Lower lobe of right lung (tissue), 2 donors: ENCODE measurements at regions not wholly inside any gene's neighbourhood (a gene's known extent, or its start where the extent isn't known, plus 50 kb on each side); places are given as distances from the start of the nearest gene placed in this dataset.

Experiments
- ATAC-seq, 2 donors: fragments of 200-7000 bp; cut with Tn5 transposase; one replicate each; pipeline ENCODE4 v1.9.1; 2020 to 2022; ENCODE audit warnings: mild to moderate bottlenecking in 2 of 2, moderate library complexity in 2 of 2
- DNase-seq: peaks from one replicate; pipeline ENCODE4 v3.0.0-alpha.2; 2020
- H3K27ac ChIP-seq: fragments of 200-600 bp; one replicate; pipeline ENCODE4 v1.8.0; 2022
- H3K27me3 ChIP-seq: fragments of 200-600 bp; one replicate; pipeline ENCODE4 v1.8.0; 2022; ENCODE audit warnings: low read depth
- H3K36me3 ChIP-seq: fragments of 200-600 bp; one replicate; pipeline ENCODE4 v1.8.0; 2022; ENCODE audit warnings: mild to moderate bottlenecking
- H3K4me1 ChIP-seq: fragments of 200-600 bp; one replicate; pipeline ENCODE4 v1.8.0; 2022
- H3K4me3 ChIP-seq: fragments of 200-600 bp; one replicate; pipeline ENCODE4 v1.8.0; 2022; ENCODE audit warnings: mild to moderate bottlenecking
- H3K9me3 ChIP-seq: fragments of 200-600 bp; one replicate; pipeline ENCODE4 v1.8.0; 2022
- CTCF ChIP-seq: fragments of 200-600 bp; IDR thresholded peaks from one replicate; pipeline ENCODE4 v1.8.0; 2022; ENCODE audit warnings: antibody characterized with exemption, mild to moderate bottlenecking
- intact Hi-C: fragments of 100-400 bp; cut with DNase I; formaldehyde crosslinking; loops from one replicate; pipeline ENCODE4 v1.11.0; 2022
- donor health status: DM: no; HTN: yes; CAD: no; lungs with severe emphysema.

DNA sequence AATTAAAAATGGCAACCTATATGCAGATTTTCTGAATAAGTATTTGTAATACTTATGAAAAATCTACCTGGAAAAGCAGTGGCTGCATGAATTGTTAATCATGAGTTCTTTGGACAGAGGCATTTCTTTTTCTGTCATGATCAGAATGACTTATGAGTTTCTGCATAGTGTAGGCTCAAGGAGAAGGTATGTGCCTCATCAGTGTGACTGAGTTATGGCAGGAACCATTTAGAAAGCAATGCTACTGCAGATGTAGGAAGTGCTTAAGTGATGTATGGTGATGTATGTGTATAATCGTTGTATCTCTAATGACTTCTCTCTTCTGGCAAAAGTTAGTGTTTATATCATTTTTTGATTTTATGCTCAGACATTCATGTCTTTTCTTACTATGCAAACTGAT, 816.4 kb upstream of the FBXO33 start:
- Histone ChIP-seq H3K4me3 (no peak overlapping the region), H3K27ac (no peak overlapping the region), H3K4me1 (no peaks in the 10 kb centered on the region), H3K36me3 (no peaks in the 10 kb centered on the region), H3K27me3 (no peaks in the 10 kb centered on the region), H3K9me3 (no peaks in the 10 kb centered on the region)
- intact Hi-C loops, result no loop called here
- ATAC-seq (no peak), DNase-seq (no peak)
- TF ChIP-seq CTCF, result no peak

GRCh38 chr14:40240245-40240859, 808.1 kb upstream of the FBXO33 start:
- H3K27ac ChIP-seq, result no peak overlapping the region
- no peaks in the 10 kb centered on the region for H3K4me1 ChIP-seq
- H3K27me3 ChIP-seq, result no peaks in the 10 kb centered on the region
- H3K36me3 ChIP-seq, result no peaks in the 10 kb centered on the region
- ATAC-seq (no peak), DNase-seq (no peak)
- intact Hi-C loops, result no loop called here
- no peaks in the 10 kb centered on the region for H3K9me3 ChIP-seq
- no peak for TF ChIP-seq CTCF
- H3K4me3 ChIP-seq, result no peak overlapping the region

- TF ChIP-seq CTCF, result no peak
- H3K27me3 ChIP-seq, result no peaks in the 10 kb centered on the region
- no peak overlapping the region for H3K27ac ChIP-seq
- no peak overlapping the region for H3K4me3 ChIP-seq
- no peak for DNase-seq
- no peaks in the 10 kb centered on the region for H3K4me1 ChIP-seq
- H3K36me3 ChIP-seq, result no peaks in the 10 kb centered on the region
- no peak for ATAC-seq
- intact Hi-C loops, result no loop called here
- no peaks in the 10 kb centered on the region for H3K9me3 ChIP-seq
Measured at GRCh38 chr14:40232302-40232701, 800.1 kb upstream of the FBXO33 start.

- H3K36me3 ChIP-seq, result no peaks in the 10 kb centered on the region
- H3K9me3 ChIP-seq, result no peaks in the 10 kb centered on the region
Measured at GRCh38 chr14:40229676-40230075, 797.4 kb upstream of the FBXO33 start.

GRCh38 chr14:40222996-40223395, 790.8 kb upstream of the FBXO33 start:
- Histone ChIP-seq H3K4me1 (no peaks in the 10 kb centered on the region), H3K9me3 (no peaks in the 10 kb centered on the region), H3K4me3 (no peak overlapping the region), H3K27me3 (no peaks in the 10 kb centered on the region), H3K27ac (no peak overlapping the region), H3K36me3 (no peaks in the 10 kb centered on the region)
- DNase-seq (no peak), ATAC-seq (no peak)
- no peak for TF ChIP-seq CTCF
- intact Hi-C loops, result no loop called here

More at GRCh38 chr14:40229676-40230075, 797.4 kb upstream of the FBXO33 start:
- Histone ChIP-seq H3K4me1 (no peaks in the 10 kb centered on the region), H3K27ac (no peak overlapping the region), H3K4me3 (no peak overlapping the region), H3K27me3 (no peaks in the 10 kb centered on the region)
- no peak for ATAC-seq
- intact Hi-C loops, result no loop called here
- TF ChIP-seq CTCF, result no peak
- DNase-seq, result no peak

- Histone ChIP-seq H3K4me3 (no peak overlapping the region), H3K36me3 (no peaks in the 10 kb centered on the region), H3K9me3 (no peaks in the 10 kb centered on the region), H3K4me1 (no peaks in the 10 kb centered on the region), H3K27ac (no peak overlapping the region), H3K27me3 (no peaks in the 10 kb centered on the region)
- DNase-seq (no peak), ATAC-seq (no peak)
- intact Hi-C loops, result no loop called here
- no peak for TF ChIP-seq CTCF
Measured at GRCh38 chr14:40221428-40221827, 789.2 kb upstream of the FBXO33 start.
